ENCODE measurements at regions not wholly inside any gene's neighbourhood (a gene's known extent, or its start where the extent isn't known, plus 50 kb on each side); places are given as distances from the start of the nearest gene placed in this dataset.

GRCh38 chr10:52992567-52992966 lies 220.0 kb upstream of the MBL2 start:
- no peak for TF ChIP-seq EZH2 (IDR thresholded peaks at IDR 0.05; ENCODE audit: borderline replicate concordance, low read length)
- TF ChIP-seq, protein P1, sequence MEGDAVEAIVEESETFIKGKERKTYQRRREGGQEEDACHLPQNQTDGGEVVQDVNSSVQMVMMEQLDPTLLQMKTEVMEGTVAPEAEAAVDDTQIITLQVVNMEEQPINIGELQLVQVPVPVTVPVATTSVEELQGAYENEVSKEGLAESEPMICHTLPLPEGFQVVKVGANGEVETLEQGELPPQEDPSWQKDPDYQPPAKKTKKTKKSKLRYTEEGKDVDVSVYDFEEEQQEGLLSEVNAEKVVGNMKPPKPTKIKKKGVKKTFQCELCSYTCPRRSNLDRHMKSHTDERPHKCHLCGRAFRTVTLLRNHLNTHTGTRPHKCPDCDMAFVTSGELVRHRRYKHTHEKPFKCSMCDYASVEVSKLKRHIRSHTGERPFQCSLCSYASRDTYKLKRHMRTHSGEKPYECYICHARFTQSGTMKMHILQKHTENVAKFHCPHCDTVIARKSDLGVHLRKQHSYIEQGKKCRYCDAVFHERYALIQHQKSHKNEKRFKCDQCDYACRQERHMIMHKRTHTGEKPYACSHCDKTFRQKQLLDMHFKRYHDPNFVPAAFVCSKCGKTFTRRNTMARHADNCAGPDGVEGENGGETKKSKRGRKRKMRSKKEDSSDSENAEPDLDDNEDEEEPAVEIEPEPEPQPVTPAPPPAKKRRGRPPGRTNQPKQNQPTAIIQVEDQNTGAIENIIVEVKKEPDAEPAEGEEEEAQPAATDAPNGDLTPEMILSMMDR (conservative IDR thresholded peaks at IDR 0.05 in 1 of 2, IDR thresholded peaks at IDR 0.05 in 1 of 2; ENCODE audit: extremely low read depth in 1 of 2, insufficient read depth in 1 of 2, low read depth in 1 of 2, low read length in 2 of 2): no peak
